HG03521 (cell line): ENCODE measurements at regions not wholly inside any gene's neighbourhood (a gene's known extent, or its start where the extent isn't known, plus 50 kb on each side); places are given as distances from the start of the nearest gene placed in this dataset.
"Not testable (repeated sequence)": the region's sequence is repeated elsewhere in the genome, so short reads cannot be mapped to it uniquely, and the experiment has no call there.

Experiments
- ATAC-seq: cut with Tn5 transposase; IDR thresholded peaks from one replicate; pipeline ENCODE4 v1.9.1; 2021; ENCODE audit warnings: mild to moderate bottlenecking, moderate library complexity; ENCODE audit not compliant: unreplicated experiment

GRCh38 chr13:42396901-42397655 is 125.1 kb downstream of the AKAP11 start:
- no peak for ATAC-seq

GRCh38 chr13:42398533-42398932 is 126.6 kb downstream of the AKAP11 start:
- no peak for ATAC-seq

GRCh38 chr13:42400188-42400833 is 128.4 kb downstream of the AKAP11 start:
- no peak for ATAC-seq

GRCh38 chr13:42401376-42401775 is 129.4 kb downstream of the AKAP11 start:
- ATAC-seq, result no peak

GRCh38 chr13:42405665-42406390 is 133.9 kb downstream of the AKAP11 start:
- ATAC-seq, result peak; percentile 59

GRCh38 chr13:42409075-42409474 is 137.1 kb downstream of the AKAP11 start:
- ATAC-seq, result no peak

- no peak for ATAC-seq
Measured at GRCh38 chr13:42409551-42409950, 137.6 kb downstream of the AKAP11 start.

GRCh38 chr13:42412812-42413483 is 141.0 kb downstream of the AKAP11 start:
- ATAC-seq, result no peak

GRCh38 chr13:42413484-42413815 is 141.5 kb downstream of the AKAP11 start:
- no peak for ATAC-seq

GRCh38 chr13:42417626-42418025 is 145.7 kb downstream of the AKAP11 start:
- ATAC-seq, result no peak

- no peak for ATAC-seq
Measured at GRCh38 chr13:42418184-42418583, 146.2 kb downstream of the AKAP11 start.

- ATAC-seq, result peak; percentile 72
Measured at GRCh38 chr13:42420304-42420703, 148.4 kb downstream of the AKAP11 start.

GRCh38 chr13:42422681-42423080 is 150.7 kb downstream of the AKAP11 start:
- no peak for ATAC-seq

GRCh38 chr13:42424182-42424581 is 149.8 kb upstream of the TNFSF11 start:
- no peak for ATAC-seq

GRCh38 chr13:42445354-42445753 is 128.6 kb upstream of the TNFSF11 start:
- no peak for ATAC-seq

GRCh38 chr13:42446597-42446996 is 127.4 kb upstream of the TNFSF11 start:
- ATAC-seq, result not testable (repeated sequence)

GRCh38 chr13:42453091-42453645 is 120.8 kb upstream of the TNFSF11 start:
- no peak for ATAC-seq

- no peak for ATAC-seq
Measured at GRCh38 chr13:42454749-42455148, 119.2 kb upstream of the TNFSF11 start.

GRCh38 chr13:42458193-42458592 is 115.8 kb upstream of the TNFSF11 start:
- no peak for ATAC-seq

GRCh38 chr13:42466123-42466522 is 107.8 kb upstream of the TNFSF11 start:
- no peak for ATAC-seq

- ATAC-seq, result no peak
Measured at GRCh38 chr13:42466609-42467008, 107.3 kb upstream of the TNFSF11 start.
